K562 (cell line): ENCODE measurements at regions not wholly inside any gene's neighbourhood (a gene's known extent, or its start where the extent isn't known, plus 50 kb on each side); places are given as distances from the start of the nearest gene placed in this dataset.

ENCODE experiments used
- ATAC-seq: fragments of 200-7000 bp; cut with Tn5 transposase; 3 replicates; pipeline ENCODE4 v1.9.1; 2020; ENCODE audit warnings: moderate library complexity
- BruUV-seq: library from RNA; stranded (reverse); fragments of 400-500 nt; replicated peaks from 2 replicates; lab custom pipeline; 2021; lab: Mats Ljungman, UMichigan
- CTCF ChIA-PET: fragments of 300-600 bp; formaldehyde crosslinking; extraction: SDS; loops from one replicate; lab custom pipeline; 2021; ENCODE audit warnings: low intra/inter-chr PET ratio; lab: Yijun Ruan, JAX
- POLR2A ChIA-PET: fragments of 300-600, 350-650 bp; sonication (Branson Sonifier 250); formaldehyde crosslinking; extraction: SDS; loops from one replicate; lab custom pipeline; 2021; ENCODE audit warnings: antibody characterized with exemption, inconsistent platforms; lab: Yijun Ruan, JAX
- DNase-seq, 4 experiments: peaks; one replicate each; pipeline versions ENCODE4 v3.0.0 to v3.0.0-alpha.2; 2011 to 2018; ENCODE audit warnings: low spot score in 3 of 4, mixed read lengths in 3 of 4; ENCODE audit errors: extremely low read depth in 1 of 4
- FAIRE-seq: peaks from 2 replicates; lab custom pipeline; 2011; peaks lifted over from hg19 to GRCh38; lab: Jason Lieb, UNC
- H2AFZ ChIP-seq: 2 replicates; pipeline ENCODE4 v1.6.0; 2011; ENCODE audit warnings: low read depth, low read length, control low read depth, inconsistent platforms
- H3K27ac ChIP-seq: fragments of 200-600 bp; 3 replicates; pipeline ENCODE4 v1.8.0; 2011; ENCODE audit warnings: low read depth, mild to moderate bottlenecking, control low read depth, inconsistent platforms, low read length, moderate library complexity, mixed read lengths; ENCODE audit errors: extremely low read depth
- H3K27me3 ChIP-seq, 2 experiments: fragments of 300-600 bp in 1 of 2; 2 replicates in 1 of 2; 3 replicates in 1 of 2; pipeline versions ENCODE4 v1.6.0 to v1.8.0; 2011; ENCODE audit warnings: inconsistent platforms in 2 of 2, low read length in 2 of 2, mild to moderate bottlenecking in 1 of 2, mixed read lengths in 1 of 2, moderate library complexity in 1 of 2; ENCODE audit not compliant: control insufficient read depth in 2 of 2, insufficient read depth in 2 of 2
- H3K36me3 ChIP-seq: fragments of 300-600 bp; 3 replicates; pipeline ENCODE4 v1.8.0; 2011; ENCODE audit warnings: mild to moderate bottlenecking, low read length, inconsistent platforms; ENCODE audit not compliant: control insufficient read depth, insufficient read depth
- H3K4me1 ChIP-seq, 2 experiments: fragments of 200-600 bp in 1 of 2; replicated peaks in 1 of 2; 2 replicates in 1 of 2; 3 replicates in 1 of 2; pipeline versions ENCODE4 v1.5.1 to v1.8.0; 2011; ENCODE audit warnings: inconsistent platforms in 2 of 2, low read length in 2 of 2, mild to moderate bottlenecking in 1 of 2, mixed read lengths in 1 of 2, moderate library complexity in 1 of 2; ENCODE audit not compliant: control insufficient read depth in 2 of 2, insufficient read depth in 2 of 2
- H3K4me2 ChIP-seq: 2 replicates; pipeline ENCODE4 v1.6.1; 2011; ENCODE audit warnings: low read length, control low read depth, inconsistent platforms, mixed read lengths; ENCODE audit not compliant: insufficient read depth
- H3K4me3 ChIP-seq: fragments of 200-600 bp; sonication (generic), shearing (Covaris generic); 2 replicates; pipeline ENCODE4 v1.5.1; 2016; ENCODE audit warnings: control low read depth, inconsistent platforms
- H3K79me2 ChIP-seq: fragments of 200-600 bp; 3 replicates; pipeline ENCODE4 v1.8.0; 2011; ENCODE audit warnings: low read length, inconsistent platforms; ENCODE audit not compliant: control insufficient read depth, insufficient read depth
- H3K9ac ChIP-seq, 2 experiments: 2 replicates each; pipeline versions ENCODE4 v1.6.0 to v1.6.1; 2011; ENCODE audit warnings: low read depth in 2 of 2, low read length in 2 of 2, control low read depth in 1 of 2, inconsistent platforms in 1 of 2, mild to moderate bottlenecking in 1 of 2, mixed read lengths in 1 of 2; ENCODE audit not compliant: insufficient read depth in 1 of 2
- H3K9me1 ChIP-seq: one replicate; pipeline ENCODE4 v1.6.0; 2011; ENCODE audit warnings: inconsistent platforms, mild to moderate bottlenecking, low read length, moderate library complexity; ENCODE audit not compliant: control insufficient read depth, insufficient read depth
- H3K9me3 ChIP-seq: replicated peaks from 2 replicates; pipeline ENCODE4 v1.5.1; 2011; ENCODE audit warnings: low read depth, low read length, inconsistent platforms; ENCODE audit not compliant: control insufficient read depth, insufficient read depth
- H4K20me1 ChIP-seq: replicated peaks from 2 replicates; pipeline ENCODE4 v1.6.1; 2011; ENCODE audit warnings: low read length, inconsistent platforms, mixed read lengths; ENCODE audit not compliant: control insufficient read depth, insufficient read depth
- BHLHE40 ChIP-seq: IDR thresholded peaks from 2 replicates; pipeline ENCODE4 v1.6.1; 2011; ENCODE audit warnings: low read length, improper control_type of control experiment
- HES1 ChIP-seq: fragments of 450-650 bp; IDR thresholded peaks from 2 replicates; pipeline ENCODE4 v1.6.1; 2016; ENCODE audit warnings: low read depth, mild to moderate bottlenecking, moderate library complexity
- NFIX ChIP-seq: fragments of 250-450 bp; sonication (Bioruptor Pico); IDR thresholded peaks from 2 replicates; pipeline ENCODE4 v1.4.0; 2020; ENCODE audit warnings: low read depth, mild to moderate bottlenecking, moderate library complexity
- POLR3A ChIP-seq: IDR thresholded peaks from 2 replicates; pipeline ENCODE4 v1.6.1; 2011; ENCODE audit warnings: borderline replicate concordance, mild to moderate bottlenecking, moderate library complexity; ENCODE audit not compliant: insufficient read length, insufficient read depth; ENCODE audit errors: extremely low read depth
- RBFOX2 ChIP-seq: fragments of 200-400 bp; formaldehyde crosslinking; IDR thresholded peaks from 2 replicates; pipeline ENCODE4 v1.6.1; 2017; ENCODE audit warnings: low read depth, mild to moderate bottlenecking, low read length, moderate library complexity
- TSC22D4 ChIP-seq: fragments of 450-650 bp; IDR thresholded peaks from 2 replicates; pipeline ENCODE4 v1.6.1; 2016; ENCODE audit warnings: missing genetic modification characterization, missing biosample characterization, control low read depth
- U2AF1 ChIP-seq: fragments of 200-400 bp; formaldehyde crosslinking; optimal IDR thresholded peaks from 2 replicates; pipeline ENCODE3; 2017; ENCODE audit warnings: mild to moderate bottlenecking, low read depth, low read length, moderate library complexity
- ZC3H4 ChIP-seq: sonication (generic); formaldehyde crosslinking; IDR thresholded peaks from 2 replicates; pipeline ENCODE4 v1.9.0; 2021; ENCODE audit warnings: missing genetic modification reagents, borderline replicate concordance
- ZNF133 ChIP-seq: fragments of 250-450 bp; sonication (Bioruptor Pico); IDR thresholded peaks from 2 replicates; pipeline ENCODE4 v1.4.0; 2020; ENCODE audit warnings: mild to moderate bottlenecking
- ZNF217 ChIP-seq: sonication (generic); formaldehyde crosslinking; IDR thresholded peaks from 2 replicates; pipeline ENCODE4 v1.8.0; 2022; ENCODE audit warnings: mild to moderate bottlenecking, missing genetic modification reagents
- ZNF431 ChIP-seq: sonication (generic); formaldehyde crosslinking; IDR thresholded peaks from 2 replicates; pipeline ENCODE4 v1.8.0; 2022; ENCODE audit warnings: mild to moderate bottlenecking, missing genetic modification reagents
- ZNF512 ChIP-seq: IDR thresholded peaks from 2 replicates; pipeline ENCODE4 v1.6.1; 2016; ENCODE audit warnings: missing genetic modification characterization, missing compliant biosample characterization
- WGBS: fragments of 100-300 bp; shearing (Covaris generic); methylation state at CpG from one replicate; pipeline ENCODE4 v1.1.6; 2016; ENCODE audit warnings: low coverage, mixed read lengths; ENCODE audit not compliant: insufficient coverage; ENCODE audit errors: missing lambda C conversion rate; 5-methylcytosine and 5-hydroxymethylcytosine counted together
- in situ Hi-C: fragments of 300-500 bp; cut with MboI; formaldehyde crosslinking; loops from 4 replicates; pipeline ENCODE4 v1.15.0; 2018; ENCODE audit warnings: inconsistent platforms, mixed read lengths
- intact Hi-C: fragments of 100-400 bp; cut with micrococcal nuclease; formaldehyde crosslinking; loops from 2 replicates; pipeline ENCODE4 v1.14.2; 2022

DNA sequence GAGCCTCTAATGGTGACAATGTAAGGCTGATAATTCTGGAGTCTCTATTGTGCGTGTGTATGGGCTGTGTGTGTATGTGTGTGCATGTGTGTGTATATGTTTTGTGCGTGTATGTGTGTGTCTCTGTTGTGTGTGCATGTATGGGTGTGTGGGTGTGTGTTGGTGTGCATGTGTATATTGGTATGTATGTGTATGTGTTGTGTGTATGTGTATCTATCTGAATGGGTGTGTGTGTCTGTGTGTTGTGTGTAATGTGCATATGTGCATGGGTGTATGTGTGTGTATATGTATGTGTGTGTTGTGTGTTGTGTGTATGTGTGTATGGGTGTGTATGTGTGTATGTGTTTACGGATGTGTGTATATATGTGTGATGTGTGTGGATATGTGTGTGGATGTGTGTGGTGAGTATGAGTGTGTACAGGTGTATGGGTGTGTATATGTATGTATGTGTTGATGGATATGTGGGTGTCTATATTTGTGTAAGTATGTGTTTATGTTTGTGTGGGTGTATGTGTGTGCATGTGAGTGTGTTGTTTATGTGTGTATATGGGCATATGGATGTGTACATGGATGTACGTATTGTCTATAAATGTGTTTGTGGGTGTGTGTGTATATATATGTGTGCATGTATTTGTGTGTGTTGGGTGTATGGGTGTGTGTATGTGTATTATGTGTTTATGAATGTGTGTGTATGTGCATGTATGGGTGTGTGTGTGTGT is 366.7 kb downstream of the UQCRFS1 start:
- ATAC-seq: no peak
- no TSS peak for BruUV-seq
- Histone ChIP-seq H4K20me1 (no peaks in the 10 kb centered on the region), H3K9me3 (no peaks in the 10 kb centered on the region), H3K4me2 (no peak overlapping the region), H3K27me3 (peaks cover 0 to 8% of the 10 kb centered on the region in 2 experiments; a peak in 1 of 5 replicates), H3K9ac (no peak overlapping the region), H3K4me1 (no peaks in the 10 kb centered on the region), H2AFZ (no peak overlapping the region), H3K9me1 (no peaks in the 10 kb centered on the region), H3K27ac (no peak overlapping the region)
- no peak for DNase-seq
- FAIRE-seq: no peak
- CTCF ChIA-PET: no interaction called here
- POLR2A ChIA-PET: interaction anchor here (0.7 kb wide), 1 partner anchor 501 kb away, joined by 4 read pairs; no protein-coding TSS in a partner anchor
- WGBS: 6% methylated on average over 4 of the region's 4 CpGs
- intact Hi-C loops (no loop called here), in situ Hi-C loops (no loop called here)
- TF ChIP-seq ZC3H4 (no peak), TSC22D4 (0 out of 2 replicates have a peak, but pooled peaks have one; percentile 54)
- TF ChIP-seq, all 486 proteins: peak for 1
- Histone ChIP-seq H3K36me3 (no peaks in the 10 kb centered on the region), H3K79me2 (no peaks in the 10 kb centered on the region), H3K4me3 (no peak overlapping the region)

- intact Hi-C loops (no loop called here), in situ Hi-C loops (no loop called here)
- Histone ChIP-seq H4K20me1 (no peaks in the 10 kb centered on the region), H3K4me1 (no peaks in the 10 kb centered on the region), H3K4me2 (no peak overlapping the region), H3K36me3 (no peaks in the 10 kb centered on the region), H3K9me3 (no peaks in the 10 kb centered on the region), H3K27ac (no peak overlapping the region), H3K79me2 (no peaks in the 10 kb centered on the region), H3K9ac (no peak overlapping the region), H2AFZ (no peak overlapping the region), H3K27me3 (peaks cover 0 to 10% of the 10 kb centered on the region in 2 experiments; a peak in 1 of 5 replicates), H3K4me3 (no peak overlapping the region), H3K9me1 (no peaks in the 10 kb centered on the region)
- ChIA-PET POLR2A (interaction anchor here (0.8 kb wide), 1 partner anchor 14 kb away, joined by 4 read pairs; no protein-coding TSS in a partner anchor), CTCF (no interaction called here)
- WGBS: 2% methylated on average over 6 of the region's 6 CpGs
- DNase-seq (no peak), ATAC-seq (no peak), FAIRE-seq (no peak)
- BruUV-seq: no TSS peak
- TF ChIP-seq U2AF1 (no peak), NFIX (no peak), RBFOX2 (no peak), ZNF217 (CRISPR knock-in tag) (no peak), ZNF431 (CRISPR knock-in tag) (no peak), BHLHE40 (no peak), POLR3A (no peak), ZNF133 (CRISPR knock-in tag) (no peak), HES1 (no peak), ZNF512 (no peak)
These were observed 369.0 kb downstream of the UQCRFS1 start for GRCh38 chr19:28843761-28844492.
